Panc1 (cell line): ENCODE measurements at regions not wholly inside any gene's neighbourhood (a gene's known extent, or its start where the extent isn't known, plus 50 kb on each side); places are given as distances from the start of the nearest gene placed in this dataset.

ENCODE experiments used
- POLR2AphosphoS5 ChIP-seq: IDR thresholded peaks from 2 replicates; pipeline ENCODE4 v1.6.1; 2012; ENCODE audit warnings: mild to moderate bottlenecking, low read depth, low read length, moderate library complexity
- TF ChIP-seq, protein P1 (sequence below): fragments of 450-650 bp; IDR thresholded peaks from 2 replicates; pipeline ENCODE4 v1.5.1; 2017; ENCODE audit warnings: mild to moderate bottlenecking
- TF ChIP-seq, protein P2 (sequence below), 2 experiments: IDR thresholded peaks; 2 replicates each; pipeline ENCODE4 v1.6.1; 2011 to 2012; ENCODE audit warnings: low read depth in 2 of 2, control low read depth in 1 of 2, low read length in 1 of 2, mild to moderate bottlenecking in 1 of 2, moderate library complexity in 1 of 2; ENCODE audit not compliant: insufficient read depth in 1 of 2

DNA sequence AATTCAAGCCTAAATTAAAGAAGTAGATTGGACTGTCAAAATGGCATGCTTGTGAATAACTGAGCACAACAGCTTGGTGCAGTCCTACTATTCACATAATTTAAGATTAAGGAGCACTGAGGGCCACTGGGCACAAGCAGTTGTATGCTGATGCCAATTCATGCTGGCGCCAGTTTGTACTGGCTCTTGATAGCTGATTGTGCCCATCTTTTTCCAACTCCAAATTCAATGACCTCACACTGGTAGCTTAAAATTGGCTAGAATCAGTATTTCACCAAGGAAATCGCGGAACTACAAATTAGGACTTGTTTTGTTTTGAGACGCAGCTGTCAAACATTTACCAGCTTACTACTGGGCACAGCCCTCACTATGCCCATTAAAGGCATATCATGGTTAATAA, 969.2 kb downstream of the JRKL start:
- TF ChIP-seq, protein P1, sequence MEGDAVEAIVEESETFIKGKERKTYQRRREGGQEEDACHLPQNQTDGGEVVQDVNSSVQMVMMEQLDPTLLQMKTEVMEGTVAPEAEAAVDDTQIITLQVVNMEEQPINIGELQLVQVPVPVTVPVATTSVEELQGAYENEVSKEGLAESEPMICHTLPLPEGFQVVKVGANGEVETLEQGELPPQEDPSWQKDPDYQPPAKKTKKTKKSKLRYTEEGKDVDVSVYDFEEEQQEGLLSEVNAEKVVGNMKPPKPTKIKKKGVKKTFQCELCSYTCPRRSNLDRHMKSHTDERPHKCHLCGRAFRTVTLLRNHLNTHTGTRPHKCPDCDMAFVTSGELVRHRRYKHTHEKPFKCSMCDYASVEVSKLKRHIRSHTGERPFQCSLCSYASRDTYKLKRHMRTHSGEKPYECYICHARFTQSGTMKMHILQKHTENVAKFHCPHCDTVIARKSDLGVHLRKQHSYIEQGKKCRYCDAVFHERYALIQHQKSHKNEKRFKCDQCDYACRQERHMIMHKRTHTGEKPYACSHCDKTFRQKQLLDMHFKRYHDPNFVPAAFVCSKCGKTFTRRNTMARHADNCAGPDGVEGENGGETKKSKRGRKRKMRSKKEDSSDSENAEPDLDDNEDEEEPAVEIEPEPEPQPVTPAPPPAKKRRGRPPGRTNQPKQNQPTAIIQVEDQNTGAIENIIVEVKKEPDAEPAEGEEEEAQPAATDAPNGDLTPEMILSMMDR, result no peak
- TF ChIP-seq POLR2AphosphoS5, result no peak
- TF ChIP-seq, protein P2, sequence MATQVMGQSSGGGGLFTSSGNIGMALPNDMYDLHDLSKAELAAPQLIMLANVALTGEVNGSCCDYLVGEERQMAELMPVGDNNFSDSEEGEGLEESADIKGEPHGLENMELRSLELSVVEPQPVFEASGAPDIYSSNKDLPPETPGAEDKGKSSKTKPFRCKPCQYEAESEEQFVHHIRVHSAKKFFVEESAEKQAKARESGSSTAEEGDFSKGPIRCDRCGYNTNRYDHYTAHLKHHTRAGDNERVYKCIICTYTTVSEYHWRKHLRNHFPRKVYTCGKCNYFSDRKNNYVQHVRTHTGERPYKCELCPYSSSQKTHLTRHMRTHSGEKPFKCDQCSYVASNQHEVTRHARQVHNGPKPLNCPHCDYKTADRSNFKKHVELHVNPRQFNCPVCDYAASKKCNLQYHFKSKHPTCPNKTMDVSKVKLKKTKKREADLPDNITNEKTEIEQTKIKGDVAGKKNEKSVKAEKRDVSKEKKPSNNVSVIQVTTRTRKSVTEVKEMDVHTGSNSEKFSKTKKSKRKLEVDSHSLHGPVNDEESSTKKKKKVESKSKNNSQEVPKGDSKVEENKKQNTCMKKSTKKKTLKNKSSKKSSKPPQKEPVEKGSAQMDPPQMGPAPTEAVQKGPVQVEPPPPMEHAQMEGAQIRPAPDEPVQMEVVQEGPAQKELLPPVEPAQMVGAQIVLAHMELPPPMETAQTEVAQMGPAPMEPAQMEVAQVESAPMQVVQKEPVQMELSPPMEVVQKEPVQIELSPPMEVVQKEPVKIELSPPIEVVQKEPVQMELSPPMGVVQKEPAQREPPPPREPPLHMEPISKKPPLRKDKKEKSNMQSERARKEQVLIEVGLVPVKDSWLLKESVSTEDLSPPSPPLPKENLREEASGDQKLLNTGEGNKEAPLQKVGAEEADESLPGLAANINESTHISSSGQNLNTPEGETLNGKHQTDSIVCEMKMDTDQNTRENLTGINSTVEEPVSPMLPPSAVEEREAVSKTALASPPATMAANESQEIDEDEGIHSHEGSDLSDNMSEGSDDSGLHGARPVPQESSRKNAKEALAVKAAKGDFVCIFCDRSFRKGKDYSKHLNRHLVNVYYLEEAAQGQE (IDR thresholded peaks at IDR 0.05; ENCODE audit: insufficient read depth in 1 of 2, low read depth in 2 of 2, low read length in 1 of 2), result no peak
